ENCODE measurements at regions not wholly inside any gene's neighbourhood (a gene's known extent, or its start where the extent isn't known, plus 50 kb on each side); places are given as distances from the start of the nearest gene placed in this dataset.
A peak's percentile ranks its signal among the peaks of the same experiment; 100 is the strongest.

DNA sequence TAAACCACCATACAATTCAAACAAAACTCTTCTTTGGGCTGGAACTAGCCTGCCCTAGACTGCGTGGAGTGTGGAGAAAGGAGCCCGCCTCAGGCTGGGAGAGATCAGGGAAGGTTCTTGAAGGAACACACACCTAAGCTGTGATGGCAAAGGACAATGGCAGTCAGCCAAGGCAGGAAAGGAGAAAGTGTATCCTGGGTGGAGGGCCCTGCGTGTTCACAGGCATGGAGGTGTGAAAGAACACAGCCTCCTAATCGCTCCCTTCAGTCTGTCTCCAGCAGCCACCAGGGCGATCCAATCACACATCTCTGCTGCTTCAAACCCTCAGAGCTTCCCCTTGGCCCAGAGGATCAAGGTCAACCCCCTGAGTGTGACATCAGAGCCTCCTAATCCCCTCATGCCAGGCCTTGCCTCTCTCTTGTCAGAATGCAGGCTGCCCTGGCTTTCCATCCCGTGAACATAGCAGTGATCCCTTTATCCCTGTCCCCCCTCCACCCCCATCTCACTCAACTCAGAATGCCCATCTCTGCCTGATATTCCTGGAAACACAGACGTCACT lies 173.0 kb downstream of the KATNIP start:
- Mint-ChIP-seq H3K27ac (no peak overlapping the region), H3K36me3 (peaks cover 46 to 70% of the 10 kb centered on the region in 2 donors), H3K4me3 (no peak overlapping the region), H3K27me3 (no peaks in the 10 kb centered on the region), H3K4me1 (no peaks in the 10 kb centered on the region), H3K9me3 (no peaks in the 10 kb centered on the region)
- ATAC-seq (replicated peaks) (no peak), DNase-seq (no peak)

DNA sequence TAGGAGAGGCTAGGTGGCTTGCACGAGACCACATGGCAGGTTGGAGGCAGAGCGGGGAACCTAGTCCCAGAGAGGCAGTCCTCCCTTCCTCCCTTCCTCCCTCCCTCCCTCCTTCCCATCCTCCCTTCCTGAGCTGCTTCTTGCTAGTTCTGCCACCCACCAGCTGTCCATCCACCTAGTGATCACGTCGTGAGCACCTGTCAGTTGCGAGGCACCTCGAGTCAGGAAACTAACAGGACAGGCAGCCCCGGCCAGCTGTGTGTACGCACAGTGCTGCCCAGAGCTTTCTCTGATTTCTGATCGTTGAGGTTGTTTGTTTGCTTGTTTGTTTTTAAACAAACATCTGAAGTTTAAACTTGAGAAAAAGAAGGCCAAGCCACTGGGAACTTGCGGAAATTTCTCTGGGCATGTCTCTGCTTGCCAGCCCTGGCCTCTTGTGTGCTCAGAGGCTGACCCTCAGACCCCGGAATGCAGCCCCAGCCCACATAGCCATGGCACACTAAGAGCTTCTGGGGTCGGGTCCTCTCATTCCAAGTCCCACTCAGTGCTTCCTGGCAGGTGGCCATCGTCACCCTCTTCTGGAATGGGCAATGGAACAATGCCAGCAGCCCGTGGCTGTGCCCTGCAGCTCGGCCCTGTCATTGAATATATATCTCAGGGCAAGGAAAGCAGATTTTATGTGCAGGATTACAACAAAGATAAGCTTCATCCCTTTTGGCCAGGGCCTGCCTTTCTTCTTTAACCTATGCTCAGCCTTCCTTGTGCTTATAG lies 174.0 kb downstream of the KATNIP start:
- Mint-ChIP-seq H3K36me3 (peaks cover 46 to 75% of the 10 kb centered on the region in 2 donors), H3K4me3 (no peak overlapping the region)

DNA sequence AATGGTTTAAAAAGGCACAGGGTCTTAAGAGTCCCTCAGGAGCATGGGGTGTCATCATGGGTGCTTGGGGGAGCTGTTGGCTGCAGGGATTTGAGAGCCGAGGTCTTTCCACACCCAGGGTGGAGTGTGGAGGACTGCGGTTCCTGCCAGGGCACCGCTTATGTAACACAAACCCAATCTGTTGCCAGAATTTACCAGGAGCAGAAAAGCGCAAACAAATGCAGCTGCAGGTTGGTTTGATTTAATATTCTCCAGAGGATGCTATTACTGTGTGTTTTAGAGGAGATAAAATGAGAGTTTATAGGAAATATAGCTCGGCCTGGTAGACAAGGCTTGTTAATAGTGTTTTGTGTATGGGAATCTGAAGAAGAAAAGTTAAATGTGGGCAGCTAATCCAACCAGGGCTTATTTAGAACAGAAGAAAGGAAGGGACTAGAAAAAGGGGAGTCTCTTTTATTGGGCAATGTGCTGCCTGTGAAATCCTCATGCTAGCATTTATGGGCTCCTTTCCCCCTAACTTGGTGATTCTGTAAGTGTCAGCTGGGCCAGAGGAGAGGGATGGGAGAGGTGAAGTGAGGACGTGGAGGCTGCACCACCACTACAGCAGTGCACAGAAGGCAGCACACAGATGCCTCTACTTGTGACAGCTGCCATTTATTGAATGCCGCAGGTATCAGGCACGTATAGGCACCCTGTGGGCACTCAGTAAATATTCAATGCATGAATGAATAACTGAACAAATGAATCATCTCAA lies 174.7 kb downstream of the KATNIP start:
- no peak for ATAC-seq (replicated peaks)
- H3K4me1 Mint-ChIP-seq = peaks cover 4 to 5% of the 10 kb centered on the region in 2 donors
- no peak for DNase-seq
- no peak overlapping the region for H3K4me3 Mint-ChIP-seq
- H3K27me3 Mint-ChIP-seq = no peaks in the 10 kb centered on the region
- peaks cover 45 to 77% of the 10 kb centered on the region in 2 donors for H3K36me3 Mint-ChIP-seq
- H3K9me3 Mint-ChIP-seq = no peaks in the 10 kb centered on the region
- H3K27ac Mint-ChIP-seq = no peak overlapping the region

More for the DNA sequence above, 174.0 kb downstream of the KATNIP start:
- Mint-ChIP-seq H3K4me1 (no peaks in the 10 kb centered on the region), H3K27ac (no peak overlapping the region), H3K9me3 (no peaks in the 10 kb centered on the region), H3K27me3 (no peaks in the 10 kb centered on the region)
- DNase-seq = no peak
- no peak for ATAC-seq (replicated peaks)

DNA sequence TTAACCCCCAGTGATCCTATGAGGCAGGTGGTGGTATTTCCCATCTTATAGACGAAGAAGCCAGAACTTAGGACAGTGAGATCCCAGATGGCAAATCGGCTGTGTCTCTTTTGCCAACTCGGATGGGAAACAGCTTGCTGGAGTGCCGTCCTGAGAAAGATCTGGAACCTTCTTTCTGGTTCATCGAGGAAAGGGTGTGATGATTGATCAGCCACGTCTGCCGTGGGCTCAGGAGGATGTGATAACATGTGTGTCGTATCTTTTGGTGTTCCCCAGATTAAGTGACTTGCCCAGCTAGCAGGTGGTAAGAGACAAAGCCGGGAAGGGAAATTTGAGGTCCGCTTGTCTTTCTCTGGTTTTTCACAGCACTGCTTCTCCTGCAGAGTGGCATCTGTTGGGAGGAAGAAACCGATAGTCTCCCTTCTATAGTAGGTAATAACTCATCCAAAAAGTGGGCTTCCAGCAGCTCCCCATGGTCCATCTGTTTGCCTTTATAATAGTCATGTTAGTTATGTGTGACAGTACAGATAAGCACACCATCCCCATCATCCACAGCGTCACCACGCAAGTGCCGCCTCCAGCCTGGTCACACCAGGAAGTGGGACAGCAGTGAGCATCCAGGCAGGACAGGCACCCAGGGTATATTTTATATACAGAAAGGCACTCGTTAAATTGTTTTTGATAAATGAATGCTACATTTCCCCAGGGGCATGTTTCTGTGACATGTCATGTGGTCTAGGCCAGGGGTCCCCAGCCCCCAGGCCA lies 175.5 kb downstream of the KATNIP start:
- no peak overlapping the region for H3K4me3 Mint-ChIP-seq
- no peaks in the 10 kb centered on the region for H3K27me3 Mint-ChIP-seq
- no peak for ATAC-seq (replicated peaks)
- no peaks in the 10 kb centered on the region for H3K9me3 Mint-ChIP-seq
- H3K27ac Mint-ChIP-seq = no peak overlapping the region
- peaks cover 40 to 74% of the 10 kb centered on the region in 2 donors for H3K36me3 Mint-ChIP-seq
- no peak for DNase-seq
- H3K4me1 Mint-ChIP-seq = peaks cover 6 to 7% of the 10 kb centered on the region in 2 donors

DNA sequence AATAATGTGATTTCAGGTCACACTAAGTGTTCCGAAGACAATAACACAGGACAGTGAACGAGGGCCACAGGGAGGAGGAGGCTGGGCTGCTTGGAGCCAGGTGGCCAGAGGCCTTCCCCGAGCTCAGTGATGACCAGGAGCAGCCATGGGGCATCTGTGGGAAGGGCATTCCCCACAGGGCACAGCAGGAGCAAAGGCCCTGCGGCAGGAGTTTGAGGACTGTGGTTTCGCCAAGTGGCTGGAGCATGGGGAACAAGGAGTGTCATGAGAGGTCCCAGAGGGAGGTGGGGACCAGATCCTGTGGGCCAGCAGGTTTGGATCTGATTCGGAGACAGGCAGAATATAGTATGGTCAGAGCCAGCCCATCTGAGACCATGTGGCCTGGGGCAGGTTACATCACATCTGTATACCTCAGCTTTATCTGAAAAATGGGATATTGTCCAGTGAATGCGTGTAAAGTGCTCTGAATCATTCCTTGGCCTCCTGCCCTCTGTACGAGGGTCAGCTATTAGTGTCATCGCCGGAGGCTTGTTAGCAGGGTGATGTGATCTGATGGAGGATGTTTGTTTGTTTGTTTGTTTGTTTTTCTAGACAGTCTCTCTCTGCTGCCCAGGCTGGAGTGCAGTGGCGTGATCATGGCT lies 176.8 kb downstream of the KATNIP start:
- no peaks in the 10 kb centered on the region for H3K27me3 Mint-ChIP-seq
- no peak overlapping the region for H3K4me3 Mint-ChIP-seq
- peaks cover 6 to 7% of the 10 kb centered on the region in 2 donors for H3K4me1 Mint-ChIP-seq
- H3K9me3 Mint-ChIP-seq = no peaks in the 10 kb centered on the region
- DNase-seq (no peak), ATAC-seq (replicated peaks) (no peak)
- no peak overlapping the region for H3K27ac Mint-ChIP-seq
- peaks cover 38 to 70% of the 10 kb centered on the region in 2 donors for H3K36me3 Mint-ChIP-seq

DNA sequence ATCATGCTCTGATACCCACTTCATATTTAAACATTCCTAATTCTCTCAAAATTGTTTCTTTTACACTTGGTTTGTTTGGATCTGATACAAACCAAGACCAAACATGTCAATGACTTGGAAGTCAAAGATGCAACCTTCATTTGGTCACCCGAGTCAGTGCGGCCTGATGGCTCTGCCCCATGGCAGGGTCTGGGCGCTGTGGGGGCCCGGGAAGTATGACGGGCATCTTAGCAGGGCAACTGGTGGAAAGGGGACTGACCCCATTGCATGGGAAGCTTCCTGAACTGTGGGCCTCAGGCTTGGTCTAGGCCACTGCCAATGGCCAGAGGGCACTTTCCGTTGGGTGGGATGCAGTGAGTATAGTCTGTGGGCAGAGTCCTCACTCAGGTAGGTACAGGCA lies 178.0 kb downstream of the KATNIP start:
- H3K27me3 Mint-ChIP-seq = no peaks in the 10 kb centered on the region
- ATAC-seq (replicated peaks) (no peak), DNase-seq (no peak)
- H3K9me3 Mint-ChIP-seq = no peaks in the 10 kb centered on the region
- peaks cover 6 to 7% of the 10 kb centered on the region in 2 donors for H3K4me1 Mint-ChIP-seq
- H3K4me3 Mint-ChIP-seq = no peak overlapping the region
- no peak overlapping the region for H3K27ac Mint-ChIP-seq
- peaks cover 33 to 66% of the 10 kb centered on the region in 2 donors for H3K36me3 Mint-ChIP-seq

DNA sequence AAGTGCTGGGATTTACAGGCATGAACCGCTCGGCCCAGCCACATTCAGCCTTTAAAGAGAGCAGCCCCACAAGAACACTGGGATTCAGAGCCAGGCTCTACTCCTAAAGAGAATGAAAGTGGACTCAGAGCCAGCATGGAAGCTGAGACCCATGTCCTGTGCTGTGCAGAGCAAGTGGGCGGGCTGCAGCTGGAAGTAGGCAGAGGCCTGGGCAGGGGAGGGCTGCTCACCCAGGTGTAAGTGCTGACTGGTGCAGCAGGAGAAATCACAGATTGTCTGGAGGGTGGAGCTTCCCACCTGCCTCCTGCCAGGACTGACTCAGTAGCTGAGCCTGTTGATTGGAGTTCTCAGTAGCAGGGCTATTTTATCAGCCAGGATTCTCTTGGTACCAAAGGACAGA lies 178.7 kb downstream of the KATNIP start:
- Mint-ChIP-seq H3K27me3 (no peaks in the 10 kb centered on the region), H3K9me3 (no peaks in the 10 kb centered on the region), H3K4me1 (peaks cover 6 to 7% of the 10 kb centered on the region in 2 donors), H3K4me3 (no peak overlapping the region), H3K36me3 (peaks cover 28 to 63% of the 10 kb centered on the region in 2 donors), H3K27ac (no peak overlapping the region)
- DNase-seq (no peak), ATAC-seq (replicated peaks) (no peak)

DNA sequence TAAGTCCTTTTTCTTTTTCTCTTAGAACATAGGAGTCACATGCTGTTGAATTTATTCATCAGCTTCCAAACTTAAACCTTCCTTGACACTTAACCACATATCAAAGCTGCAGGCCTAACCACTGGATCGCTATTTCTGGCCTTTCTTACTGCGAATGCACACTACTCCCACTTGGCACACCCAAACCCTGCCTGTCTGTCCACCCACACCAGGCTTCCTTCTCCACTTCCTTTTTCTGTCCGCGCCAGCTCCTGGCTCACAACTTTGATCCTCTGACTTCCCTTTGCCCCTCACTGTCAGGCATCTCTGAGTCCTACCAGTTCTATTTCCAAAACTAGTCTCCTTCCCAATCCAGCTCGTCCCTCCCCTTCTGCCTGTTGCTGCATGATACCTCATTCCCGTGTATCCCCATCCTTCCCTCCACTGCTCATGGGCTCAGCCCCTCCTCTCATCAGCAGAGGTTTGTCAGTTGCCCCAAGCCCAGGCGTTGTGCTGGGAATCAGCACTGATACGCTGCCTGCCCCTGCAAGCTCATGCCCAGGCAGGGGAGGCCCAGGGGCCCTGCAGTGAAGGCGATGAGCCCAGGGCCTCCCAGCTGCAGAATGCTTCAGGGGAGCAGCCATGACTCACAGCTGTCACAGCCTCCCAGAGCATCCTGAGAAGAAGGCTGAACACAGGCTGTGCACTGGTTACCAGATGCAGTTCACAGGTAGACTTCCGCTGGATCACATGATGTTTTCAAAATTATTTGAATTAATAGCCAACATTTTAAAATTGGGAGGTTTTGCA lies 179.8 kb downstream of the KATNIP start:
- Mint-ChIP-seq H3K4me1 (peaks cover 6 to 7% of the 10 kb centered on the region in 2 donors), H3K4me3 (no peak overlapping the region), H3K27me3 (no peaks in the 10 kb centered on the region), H3K36me3 (peaks cover 23 to 52% of the 10 kb centered on the region in 2 donors), H3K27ac (no peak overlapping the region), H3K9me3 (no peaks in the 10 kb centered on the region)
- DNase-seq (no peak), ATAC-seq (replicated peaks) (peak; percentile 44 to 47)

DNA sequence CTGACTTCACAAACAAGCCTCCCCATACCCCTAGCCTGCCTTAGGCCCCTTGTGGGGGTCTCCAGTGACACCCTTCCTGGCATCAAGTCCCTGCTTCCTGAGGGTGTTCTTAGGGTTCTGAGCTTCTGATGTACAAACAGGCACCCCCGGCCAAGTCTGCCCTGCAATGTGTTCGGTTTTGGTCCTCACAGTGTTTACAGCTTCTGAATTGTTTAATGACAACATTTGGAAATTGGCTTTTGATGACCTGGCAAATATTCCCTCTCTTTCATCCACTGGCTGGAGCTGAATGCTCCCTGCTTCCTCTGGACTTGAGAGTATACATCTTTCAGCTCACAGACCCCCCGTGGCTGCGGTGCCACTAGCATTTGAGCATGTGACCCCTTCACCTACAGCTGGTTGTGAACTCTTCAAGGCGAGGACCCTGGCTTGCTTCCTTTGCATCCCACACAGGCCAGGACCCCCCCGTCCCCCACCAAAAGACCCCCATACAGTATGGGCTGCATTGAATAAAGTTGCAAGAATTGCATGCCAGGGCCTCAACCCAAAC lies 180.8 kb downstream of the KATNIP start:
- H3K36me3 Mint-ChIP-seq = peaks cover 19 to 51% of the 10 kb centered on the region in 2 donors
- DNase-seq (no peak), ATAC-seq (replicated peaks) (no peak)
- H3K9me3 Mint-ChIP-seq = no peaks in the 10 kb centered on the region
- no peaks in the 10 kb centered on the region for H3K27me3 Mint-ChIP-seq
- peaks cover 6 to 7% of the 10 kb centered on the region in 2 donors for H3K4me1 Mint-ChIP-seq
- no peak overlapping the region for H3K4me3 Mint-ChIP-seq
- H3K27ac Mint-ChIP-seq = no peak overlapping the region

DNA sequence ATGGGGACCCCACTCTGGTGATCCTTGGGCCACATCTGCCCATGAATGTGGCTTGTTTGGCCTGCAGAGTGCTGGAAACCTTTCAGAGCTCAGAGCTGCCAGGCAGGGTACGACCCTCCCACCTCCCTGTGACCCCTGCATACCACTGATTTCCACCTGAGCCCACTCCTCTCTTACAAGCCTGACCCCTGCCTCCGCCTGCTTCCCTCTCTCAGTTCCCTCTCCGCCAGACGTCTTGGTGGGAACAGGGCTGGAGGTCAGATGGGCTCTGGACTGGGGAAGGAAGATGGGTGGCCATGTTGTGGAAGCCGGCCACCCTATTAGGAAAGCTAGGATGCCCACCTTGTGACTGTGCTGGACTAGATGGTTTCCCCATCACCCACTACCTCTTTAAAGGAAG lies 185.1 kb downstream of the KATNIP start:
- Mint-ChIP-seq H3K27me3 (no peaks in the 10 kb centered on the region), H3K36me3 (peaks cover 21 to 46% of the 10 kb centered on the region in 2 donors), H3K27ac (no peak overlapping the region), H3K4me1 (no peaks in the 10 kb centered on the region), H3K9me3 (no peaks in the 10 kb centered on the region), H3K4me3 (no peak overlapping the region)
- DNase-seq = no peak
- no peak for ATAC-seq (replicated peaks)

DNA sequence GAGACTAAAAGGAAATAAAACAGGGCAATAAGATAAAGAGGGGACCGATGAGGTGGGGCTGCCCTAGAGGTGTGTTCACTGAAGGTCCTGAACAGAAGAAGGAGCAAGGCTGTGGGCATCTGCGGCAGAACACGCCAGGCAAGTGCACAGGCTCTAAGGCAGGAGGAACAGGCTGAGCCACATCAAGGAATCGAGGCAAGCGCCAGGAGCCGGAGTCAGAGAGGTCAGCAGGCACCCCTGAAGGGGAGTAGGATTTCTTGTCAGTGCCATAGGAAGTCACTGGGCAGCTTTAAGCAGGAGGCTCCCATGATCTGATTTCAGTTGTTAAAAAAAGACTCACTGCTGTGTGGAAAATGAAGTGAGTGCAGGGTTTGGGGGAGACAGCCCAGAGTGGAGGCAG lies 186.5 kb downstream of the KATNIP start:
- no peaks in the 10 kb centered on the region for H3K4me1 Mint-ChIP-seq
- H3K9me3 Mint-ChIP-seq = no peaks in the 10 kb centered on the region
- H3K27me3 Mint-ChIP-seq = no peaks in the 10 kb centered on the region
- no peak overlapping the region for H3K4me3 Mint-ChIP-seq
- no peak for DNase-seq
- no peak overlapping the region for H3K27ac Mint-ChIP-seq
- peaks cover 29 to 52% of the 10 kb centered on the region in 2 donors for H3K36me3 Mint-ChIP-seq
- no peak for ATAC-seq (replicated peaks)

DNA sequence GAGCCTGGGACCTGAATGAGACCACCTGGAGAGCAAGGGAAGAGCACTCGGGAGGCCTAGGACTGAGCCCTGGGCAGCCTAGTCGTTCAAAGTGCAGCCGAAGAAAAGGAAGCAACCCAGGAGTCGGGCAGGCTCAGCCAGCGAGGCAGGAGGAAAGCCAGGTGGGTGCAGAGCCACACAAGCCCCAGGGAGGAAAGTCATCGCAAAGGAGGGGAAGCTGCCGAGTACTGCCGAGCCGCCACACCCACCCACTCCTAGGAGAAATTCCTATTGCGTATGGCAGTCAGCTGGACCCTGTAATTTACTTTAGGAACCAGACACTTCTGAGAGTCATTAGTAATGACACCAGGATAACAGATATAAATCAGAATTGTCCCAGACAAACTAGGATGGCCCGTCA lies 187.6 kb downstream of the KATNIP start:
- DNase-seq (no peak), ATAC-seq (replicated peaks) (no peak)
- Mint-ChIP-seq H3K27me3 (no peaks in the 10 kb centered on the region), H3K9me3 (no peaks in the 10 kb centered on the region), H3K27ac (no peak overlapping the region), H3K36me3 (peaks cover 31 to 51% of the 10 kb centered on the region in 2 donors), H3K4me1 (no peaks in the 10 kb centered on the region), H3K4me3 (no peak overlapping the region)
